IMR-90 (cell line): ENCODE measurements at regions not wholly inside any gene's neighbourhood (a gene's known extent, or its start where the extent isn't known, plus 50 kb on each side); places are given as distances from the start of the nearest gene placed in this dataset.

ENCODE experiments used
- CTCF ChIP-seq: conservative IDR thresholded peaks from 2 replicates; pipeline ENCODE4 v1.5.1; 2012; ENCODE audit warnings: mild to moderate bottlenecking, low read depth, low read length, improper control_type of control experiment
- MAFK ChIP-seq: IDR thresholded peaks from 2 replicates; pipeline ENCODE4 v1.6.1; 2012; ENCODE audit warnings: low read depth, low read length, improper control_type of control experiment
- POLR2A ChIP-seq: IDR thresholded peaks from 2 replicates; pipeline ENCODE4 v1.6.1; 2012; ENCODE audit warnings: mild to moderate bottlenecking, low read depth, low read length
- RAD21 ChIP-seq: IDR thresholded peaks from 2 replicates; pipeline ENCODE4 v1.6.1; 2012; ENCODE audit warnings: low read length, improper control_type of control experiment
- SMC3 ChIP-seq: fragments of 150-350 bp; IDR thresholded peaks from 2 replicates; pipeline ENCODE4 v1.6.1; 2016; ENCODE audit warnings: low read depth, mild to moderate bottlenecking, antibody characterized with exemption, low read length, moderate library complexity

GRCh38 chr1:57794078-57794477 is 370.2 kb upstream of the DAB1 start:
- TF ChIP-seq POLR2A (no peak), MAFK (no peak), SMC3 (no peak), CTCF (no peak), RAD21 (no peak)
